Activated CD4-positive, alpha-beta memory T cell treated with anti-CD3 and anti-CD28 coated beads for 36 hours (primary cell): ENCODE measurements at regions not wholly inside any gene's neighbourhood (a gene's known extent, or its start where the extent isn't known, plus 50 kb on each side); places are given as distances from the start of the nearest gene placed in this dataset.

Experiments used
- CTCF ChIA-PET: fragments of 350-600 bp; sonication (Branson Sonifier 250); formaldehyde crosslinking; loops from one replicate; lab custom pipeline; 2021; ENCODE audit warnings: antibody characterized with exemption, inconsistent platforms; lab: Charles Lee
- POLR2A ChIA-PET: fragments of 350-600 bp; sonication (Branson Sonifier 250); formaldehyde crosslinking; loops from one replicate; lab custom pipeline; 2021; ENCODE audit warnings: antibody characterized with exemption; lab: Charles Lee
- DNase-seq: peaks from one replicate; pipeline ENCODE4 v3.0.0-alpha.2; 2020
- H3K27ac Mint-ChIP-seq: one replicate; pipeline ENCODE4 v1.8.0; 2021; ENCODE audit warnings: mixed read lengths
- H3K27me3 Mint-ChIP-seq: one replicate; pipeline ENCODE4 v1.8.0; 2021; ENCODE audit warnings: mixed read lengths
- H3K36me3 Mint-ChIP-seq: one replicate; pipeline ENCODE4 v1.8.0; 2021; ENCODE audit warnings: mixed read lengths
- H3K4me1 Mint-ChIP-seq: one replicate; pipeline ENCODE4 v1.8.0; 2021; ENCODE audit warnings: low read depth, mixed read lengths
- H3K4me3 Mint-ChIP-seq: one replicate; pipeline ENCODE4 v1.8.0; 2021; ENCODE audit warnings: mild to moderate bottlenecking, mixed read lengths
- H3K9me3 Mint-ChIP-seq: one replicate; pipeline ENCODE4 v1.8.0; 2021; ENCODE audit warnings: mixed read lengths
- intact Hi-C: fragments of 100-400 bp; cut with micrococcal nuclease; formaldehyde crosslinking; loops from one replicate; pipeline ENCODE4 v1.15.1; 2023

DNA sequence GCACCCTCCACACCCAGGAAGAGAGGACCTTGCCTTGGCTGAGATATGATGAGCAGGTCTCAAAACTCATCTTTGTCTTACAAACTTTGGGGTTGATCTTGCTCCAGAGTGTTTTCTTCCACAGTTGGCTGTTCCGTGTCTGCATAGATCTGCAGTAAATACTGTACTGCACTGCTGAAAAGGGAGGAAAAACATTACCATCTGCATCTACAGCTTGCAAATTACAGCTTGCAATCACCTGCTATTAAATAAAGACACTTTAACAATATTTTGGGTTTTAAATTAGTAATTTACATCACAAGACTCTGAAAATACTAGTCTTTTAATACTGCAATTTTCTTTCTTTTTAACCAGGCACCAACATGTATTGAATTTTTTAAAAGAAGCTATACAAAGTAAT lies 499.5 kb downstream of the STIM2 start:
- CTCF ChIA-PET, result no interaction called here
- Mint-ChIP-seq H3K9me3 (no peaks in the 10 kb centered on the region), H3K4me1 (no peaks in the 10 kb centered on the region), H3K4me3 (no peak overlapping the region), H3K36me3 (no peaks in the 10 kb centered on the region), H3K27ac (no peak overlapping the region), H3K27me3 (no peaks in the 10 kb centered on the region)
- POLR2A ChIA-PET, result no interaction called here
- DNase-seq, result no peak
- intact Hi-C loops, result no loop called here

- ChIA-PET POLR2A (no interaction called here), CTCF (no interaction called here)
- Mint-ChIP-seq H3K4me1 (no peaks in the 10 kb centered on the region), H3K27ac (no peak overlapping the region), H3K27me3 (no peaks in the 10 kb centered on the region), H3K36me3 (no peaks in the 10 kb centered on the region), H3K9me3 (no peaks in the 10 kb centered on the region), H3K4me3 (no peak overlapping the region)
- no peak for DNase-seq
- intact Hi-C loops, result no loop called here
These were observed 500.2 kb downstream of the STIM2 start for GRCh38 chr4:27360790-27361267.

GRCh38 chr4:27364509-27364908 lies 503.9 kb downstream of the STIM2 start:
- ChIA-PET CTCF (no interaction called here), POLR2A (no interaction called here)
- H3K36me3 Mint-ChIP-seq, result no peaks in the 10 kb centered on the region
- no peak for DNase-seq
- no peak overlapping the region for H3K4me3 Mint-ChIP-seq
- H3K9me3 Mint-ChIP-seq, result peaks cover 2% of the 10 kb centered on the region
- no peak overlapping the region for H3K27ac Mint-ChIP-seq
- H3K4me1 Mint-ChIP-seq, result no peaks in the 10 kb centered on the region
- H3K27me3 Mint-ChIP-seq, result no peaks in the 10 kb centered on the region
- intact Hi-C loops, result no loop called here

DNA sequence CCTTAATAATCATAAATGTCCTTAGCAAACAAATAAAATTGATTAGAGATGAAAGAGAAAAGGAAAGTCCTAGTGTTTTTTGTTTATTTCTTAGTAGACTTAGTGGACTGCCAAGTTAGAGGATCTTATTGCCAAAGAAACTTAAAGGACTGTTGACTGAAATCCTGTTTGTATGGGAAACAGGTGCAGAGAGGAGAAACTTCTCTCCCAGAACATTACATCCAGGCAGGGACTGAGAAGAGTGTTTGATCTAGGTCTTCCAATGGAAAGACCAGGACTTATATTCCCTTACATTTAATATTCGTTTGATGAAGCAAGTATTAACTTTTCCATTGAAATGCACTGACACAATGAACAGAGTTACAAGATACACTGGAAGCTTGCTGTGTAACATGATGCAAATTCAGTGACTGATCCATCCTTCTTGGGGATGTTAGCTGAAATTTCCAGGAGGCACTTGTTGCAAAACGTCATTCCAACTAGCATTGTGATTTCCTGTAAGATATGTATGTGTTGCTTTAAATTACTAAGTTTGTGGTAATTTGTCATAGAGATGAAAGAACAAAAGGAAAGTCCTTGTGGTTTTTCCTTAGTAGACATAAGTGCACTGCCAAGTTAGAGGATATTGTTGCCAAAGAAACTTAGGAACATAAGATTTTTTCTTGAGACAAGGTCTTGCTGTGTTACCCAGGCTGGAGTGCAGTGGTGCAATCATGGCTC lies 505.6 kb downstream of the STIM2 start:
- Mint-ChIP-seq H3K27ac (no peak overlapping the region), H3K9me3 (peaks cover 2% of the 10 kb centered on the region), H3K4me1 (no peaks in the 10 kb centered on the region), H3K4me3 (no peak overlapping the region), H3K36me3 (no peaks in the 10 kb centered on the region), H3K27me3 (no peaks in the 10 kb centered on the region)
- intact Hi-C loops, result no loop called here
- POLR2A ChIA-PET, result no interaction called here
- CTCF ChIA-PET, result no interaction called here
- no peak for DNase-seq

DNA sequence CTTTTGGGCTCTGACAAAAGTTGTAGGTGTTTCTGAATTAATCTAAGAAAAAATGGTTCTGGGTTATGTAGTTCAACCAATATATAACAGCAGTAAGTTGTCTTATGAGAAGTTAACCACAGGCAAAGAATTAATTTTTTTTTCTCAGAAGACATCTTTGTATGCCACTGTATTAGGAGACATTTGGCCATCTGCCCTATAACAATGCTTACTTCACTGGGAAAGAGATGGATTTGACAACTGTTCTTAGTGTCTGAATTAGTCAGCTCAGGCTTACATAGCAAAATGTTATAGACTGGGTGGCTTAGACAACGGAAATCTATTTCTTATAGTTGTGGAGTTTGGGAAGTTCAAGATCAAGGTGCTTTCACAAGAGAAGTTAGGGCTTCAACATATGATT lies 508.1 kb downstream of the STIM2 start:
- ChIA-PET POLR2A (no interaction called here), CTCF (no interaction called here)
- Mint-ChIP-seq H3K36me3 (no peaks in the 10 kb centered on the region), H3K9me3 (peaks cover 2% of the 10 kb centered on the region), H3K27ac (no peak overlapping the region), H3K27me3 (no peaks in the 10 kb centered on the region), H3K4me3 (no peak overlapping the region), H3K4me1 (no peaks in the 10 kb centered on the region)
- no peak for DNase-seq
- intact Hi-C loops, result no loop called here

DNA sequence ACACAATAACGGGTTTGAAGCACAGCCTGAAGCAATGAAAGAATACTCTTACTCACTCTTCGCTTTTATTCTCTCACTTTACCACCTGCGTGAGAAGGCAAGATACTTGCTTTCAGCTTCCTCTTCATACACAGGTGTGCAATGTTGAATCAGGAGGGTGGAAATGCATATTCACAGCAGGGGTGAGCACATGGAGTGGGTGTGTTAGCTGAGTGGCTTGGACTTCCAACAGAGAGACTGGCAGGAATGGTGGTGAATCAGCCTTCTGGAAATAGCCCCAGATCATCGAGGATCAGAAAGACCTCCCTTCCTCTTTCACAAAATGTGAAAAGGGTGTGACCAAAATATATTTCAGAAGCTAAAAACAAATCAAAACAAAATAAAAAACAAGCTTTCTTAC lies 521.2 kb downstream of the STIM2 start:
- Mint-ChIP-seq H3K27me3 (no peaks in the 10 kb centered on the region), H3K4me3 (no peak overlapping the region), H3K4me1 (no peaks in the 10 kb centered on the region), H3K9me3 (peaks cover 7% of the 10 kb centered on the region), H3K27ac (no peak overlapping the region), H3K36me3 (no peaks in the 10 kb centered on the region)
- intact Hi-C loops, result no loop called here
- DNase-seq, result no peak
- ChIA-PET CTCF (no interaction called here), POLR2A (no interaction called here)

DNA sequence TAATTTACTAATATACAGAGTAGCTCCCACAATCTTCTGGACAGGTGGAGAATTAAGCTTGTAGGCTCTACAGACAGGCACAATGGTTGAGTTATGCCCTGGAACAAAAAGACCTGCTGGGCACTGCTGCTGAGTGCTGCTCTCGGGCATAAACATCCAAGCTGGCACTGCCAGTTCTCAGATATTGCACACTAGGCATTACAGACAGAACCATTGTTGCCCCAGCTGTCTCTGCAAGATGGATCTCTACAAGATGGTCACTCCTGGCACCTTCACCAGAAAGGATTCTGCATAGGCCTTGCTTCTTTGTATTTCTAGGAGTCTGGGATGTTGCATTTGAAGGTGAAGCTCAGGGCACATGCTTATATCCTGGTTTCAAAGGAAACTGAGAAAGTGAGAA lies 527.1 kb downstream of the STIM2 start:
- ChIA-PET POLR2A (no interaction called here), CTCF (no interaction called here)
- H3K9me3 Mint-ChIP-seq, result peaks cover 4% of the 10 kb centered on the region
- H3K4me1 Mint-ChIP-seq, result no peaks in the 10 kb centered on the region
- H3K27me3 Mint-ChIP-seq, result no peaks in the 10 kb centered on the region
- no peak overlapping the region for H3K4me3 Mint-ChIP-seq
- intact Hi-C loops, result no loop called here
- no peak overlapping the region for H3K27ac Mint-ChIP-seq
- no peaks in the 10 kb centered on the region for H3K36me3 Mint-ChIP-seq
- no peak for DNase-seq

DNA sequence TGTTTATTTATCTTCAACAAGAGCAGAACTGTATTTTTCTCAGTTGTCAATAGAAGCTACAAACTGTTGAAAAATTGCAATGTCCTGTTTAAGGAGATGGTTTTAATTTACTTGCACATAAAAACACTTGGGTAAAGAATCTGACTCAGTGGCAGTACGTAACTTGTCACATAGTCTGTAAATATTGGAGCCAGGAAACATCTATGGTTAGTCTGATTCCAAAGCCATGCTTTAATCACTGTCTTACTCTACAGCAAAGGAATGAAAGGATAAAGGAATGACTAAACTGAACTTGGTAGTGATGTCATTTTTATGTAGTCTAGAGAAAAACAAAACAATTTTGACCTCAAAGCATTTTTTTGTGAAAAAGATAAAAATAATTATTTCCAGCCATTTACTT lies 537.2 kb downstream of the STIM2 start:
- Mint-ChIP-seq H3K4me3 (no peak overlapping the region), H3K36me3 (no peaks in the 10 kb centered on the region), H3K27ac (no peak overlapping the region), H3K4me1 (no peaks in the 10 kb centered on the region), H3K27me3 (no peaks in the 10 kb centered on the region), H3K9me3 (peaks cover 5% of the 10 kb centered on the region)
- intact Hi-C loops, result no loop called here
- CTCF ChIA-PET, result no interaction called here
- POLR2A ChIA-PET, result no interaction called here
- DNase-seq, result no peak

- DNase-seq, result no peak
- POLR2A ChIA-PET, result no interaction called here
- Mint-ChIP-seq H3K4me1 (no peaks in the 10 kb centered on the region), H3K27me3 (no peaks in the 10 kb centered on the region), H3K36me3 (no peaks in the 10 kb centered on the region), H3K9me3 (peaks cover 5% of the 10 kb centered on the region), H3K4me3 (no peak overlapping the region), H3K27ac (no peak overlapping the region)
- CTCF ChIA-PET, result no interaction called here
- intact Hi-C loops, result no loop called here
These were observed 538.1 kb downstream of the STIM2 start for GRCh38 chr4:27398631-27399310.

DNA sequence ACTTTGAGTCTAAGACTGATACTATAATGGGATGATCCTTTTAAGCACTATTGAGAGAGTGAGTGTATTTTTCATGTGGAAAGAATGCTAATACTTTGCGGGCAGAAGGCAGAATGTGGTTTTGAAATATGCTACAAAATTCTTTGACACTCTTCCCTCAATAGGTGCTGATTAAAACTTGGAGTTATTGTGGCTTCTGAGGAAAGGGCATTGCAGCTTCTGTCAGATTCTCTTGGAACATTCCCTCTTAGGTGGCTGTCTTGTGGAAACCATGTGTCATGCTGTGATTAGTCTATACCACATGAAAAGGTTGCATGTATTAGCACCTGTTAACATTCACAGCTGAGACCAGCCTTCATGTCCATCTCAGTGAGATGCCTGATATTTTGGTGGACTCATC lies 547.0 kb downstream of the STIM2 start:
- Mint-ChIP-seq H3K9me3 (peaks cover 27% of the 10 kb centered on the region), H3K27ac (no peak overlapping the region), H3K4me1 (no peaks in the 10 kb centered on the region), H3K36me3 (no peaks in the 10 kb centered on the region), H3K4me3 (no peak overlapping the region), H3K27me3 (no peaks in the 10 kb centered on the region)
- DNase-seq, result no peak
- CTCF ChIA-PET, result no interaction called here
- intact Hi-C loops, result no loop called here
- POLR2A ChIA-PET, result no interaction called here

- peaks cover 9% of the 10 kb centered on the region for H3K9me3 Mint-ChIP-seq
These were observed 552.0 kb downstream of the STIM2 start for GRCh38 chr4:27412613-27413012.

DNA sequence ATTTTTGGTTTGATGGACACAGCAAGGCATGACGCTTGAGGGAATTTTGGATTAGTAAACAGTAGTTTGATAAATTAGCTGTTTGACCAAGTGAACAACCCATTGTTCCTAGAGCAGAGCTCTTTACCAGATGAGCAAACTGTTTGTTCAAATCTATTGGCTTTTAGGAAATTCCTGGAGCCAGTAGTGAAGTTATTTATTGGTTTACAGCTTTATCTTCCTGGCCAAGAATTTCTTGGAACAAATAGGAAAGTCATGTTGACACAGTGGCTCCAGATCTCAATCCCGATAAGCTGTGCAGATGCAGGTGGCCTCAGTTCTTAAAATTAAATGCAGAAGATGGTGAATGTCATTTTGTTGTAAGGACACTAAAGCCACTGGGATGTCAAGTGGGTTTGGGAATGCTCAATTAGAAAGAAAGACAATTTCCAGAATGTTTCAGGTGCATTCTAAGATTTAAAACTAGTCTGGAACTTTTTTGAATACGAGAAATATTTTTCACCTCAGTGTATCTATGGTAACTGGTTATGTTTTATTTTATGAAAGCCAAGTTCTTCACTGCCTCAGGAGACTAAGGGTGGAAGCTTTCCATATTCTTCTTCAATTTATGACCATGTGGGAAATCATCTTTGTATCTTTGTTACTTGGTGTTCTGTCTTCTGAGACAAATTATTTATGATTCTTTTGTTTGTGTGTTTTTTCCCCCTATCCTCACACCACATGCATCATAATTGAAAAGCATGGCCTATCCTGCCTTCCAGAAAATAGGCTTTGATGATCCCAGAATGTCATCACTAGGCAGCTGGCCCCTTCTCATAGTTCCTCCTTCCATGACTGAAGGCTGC lies 554.5 kb downstream of the STIM2 start:
- Mint-ChIP-seq H3K9me3 (peaks cover 15% of the 10 kb centered on the region), H3K27ac (no peak overlapping the region), H3K27me3 (no peaks in the 10 kb centered on the region), H3K36me3 (no peaks in the 10 kb centered on the region), H3K4me3 (no peak overlapping the region), H3K4me1 (no peaks in the 10 kb centered on the region)
- intact Hi-C loops, result no loop called here
- no peak for DNase-seq
- POLR2A ChIA-PET, result no interaction called here
- CTCF ChIA-PET, result no interaction called here

More at GRCh38 chr4:27412613-27413012, 552.0 kb downstream of the STIM2 start:
- ChIA-PET POLR2A (no interaction called here), CTCF (no interaction called here)
- Mint-ChIP-seq H3K27ac (no peak overlapping the region), H3K4me1 (no peaks in the 10 kb centered on the region), H3K27me3 (no peaks in the 10 kb centered on the region), H3K4me3 (no peak overlapping the region), H3K36me3 (no peaks in the 10 kb centered on the region)
- DNase-seq, result no peak
- intact Hi-C loops, result no loop called here
